ENCODE measurements at regions not wholly inside any gene's neighbourhood (a gene's known extent, or its start where the extent isn't known, plus 50 kb on each side); places are given as distances from the start of the nearest gene placed in this dataset.
"Not testable (repeated sequence)": the region's sequence is repeated elsewhere in the genome, so short reads cannot be mapped to it uniquely, and the experiment has no call there.

DNA sequence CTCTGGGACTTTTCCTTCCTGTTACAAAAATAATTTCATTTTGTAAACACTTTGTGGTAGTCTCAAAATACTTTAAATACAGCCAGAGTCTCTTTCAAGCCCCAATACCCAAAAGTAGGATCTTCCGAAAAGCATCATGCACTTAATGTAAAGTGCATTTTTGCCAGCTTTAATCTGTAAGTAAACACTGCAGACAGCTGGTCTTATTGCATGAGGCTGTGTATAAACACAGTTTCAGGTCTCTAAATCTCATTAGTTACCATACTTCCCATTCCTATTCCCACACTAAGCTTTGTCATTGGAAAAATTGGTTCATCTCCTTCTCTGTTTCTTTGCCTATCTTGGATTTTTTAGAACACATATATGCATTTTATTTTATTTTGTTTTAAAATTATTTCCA is 87.6 kb upstream of the GNAI1 start:
- no peak overlapping the region for H3K4me3 ChIP-seq (ENCODE audit: low read length in 2 of 2)
- no peaks in the 10 kb centered on the region for H3K27me3 ChIP-seq (ENCODE audit: control insufficient read depth in 1 of 2, insufficient read depth in 2 of 2, low read length in 2 of 2)
- H3K36me3 ChIP-seq (ENCODE audit: control insufficient read depth in 2 of 2, insufficient read depth in 2 of 2, low read length in 2 of 2), result no peaks in the 10 kb centered on the region
- no peak overlapping the region for H3K9ac ChIP-seq (ENCODE audit: low read length in 2 of 2)
- H3K9me3 ChIP-seq (ENCODE audit: control insufficient read depth in 2 of 2, low read length in 2 of 2), result no peaks in the 10 kb centered on the region
- no peak overlapping the region for H3K27ac ChIP-seq (ENCODE audit: low read length)
- no peaks in the 10 kb centered on the region for H3K4me1 ChIP-seq (ENCODE audit: control insufficient read depth, insufficient read depth, low read length)

DNA sequence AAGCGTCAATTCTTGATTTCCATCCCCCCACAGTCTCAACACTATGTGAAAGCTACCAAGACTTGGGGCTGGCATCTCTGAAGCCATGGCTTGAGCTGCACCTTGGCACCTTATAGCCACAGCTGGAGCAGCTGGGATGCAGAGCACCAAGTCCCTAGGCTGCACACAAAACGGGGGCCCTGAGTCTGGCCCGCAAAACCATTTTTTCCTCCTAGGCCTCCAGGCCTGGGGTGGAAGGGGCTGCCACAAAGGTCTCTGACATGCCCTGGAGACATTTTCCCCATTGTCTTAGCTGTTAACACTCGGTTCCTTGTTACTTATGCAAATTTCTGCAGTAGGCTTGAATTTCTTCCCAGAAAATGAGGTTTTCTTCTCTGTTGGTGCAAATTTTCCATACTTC is 89.8 kb upstream of the GNAI1 start:
- Histone ChIP-seq H3K9ac (ENCODE audit: low read length in 2 of 2) (no peak overlapping the region), H3K27ac (ENCODE audit: low read length) (no peak overlapping the region), H3K4me3 (ENCODE audit: low read length in 2 of 2) (no peak overlapping the region), H3K27me3 (ENCODE audit: control insufficient read depth in 1 of 2, insufficient read depth in 2 of 2, low read length in 2 of 2) (no peaks in the 10 kb centered on the region), H3K4me1 (ENCODE audit: control insufficient read depth, insufficient read depth, low read length) (no peaks in the 10 kb centered on the region), H3K9me3 (ENCODE audit: control insufficient read depth in 2 of 2, low read length in 2 of 2) (no peaks in the 10 kb centered on the region), H3K36me3 (ENCODE audit: control insufficient read depth in 2 of 2, insufficient read depth in 2 of 2, low read length in 2 of 2) (no peaks in the 10 kb centered on the region)

DNA sequence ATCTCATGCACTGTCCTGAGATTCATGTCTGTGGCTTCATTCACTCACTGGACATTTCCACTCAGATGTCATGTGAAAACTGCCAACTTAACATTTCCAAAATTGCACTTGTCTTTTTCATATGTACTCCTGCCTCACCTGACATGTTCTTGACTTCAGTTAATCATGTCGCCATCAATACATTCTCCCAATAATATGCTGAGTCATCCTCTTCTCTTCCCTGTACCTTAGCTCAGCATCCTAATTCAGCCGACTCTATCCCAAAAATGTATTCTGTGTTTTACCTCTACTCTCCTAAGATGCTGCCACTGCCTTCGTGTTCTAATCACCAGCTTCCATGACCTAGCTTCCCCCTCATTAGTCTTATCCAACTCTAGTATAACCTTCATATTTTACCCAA is 93.9 kb upstream of the GNAI1 start:
- Histone ChIP-seq H3K4me3 (ENCODE audit: low read length in 2 of 2) (no peak overlapping the region), H3K36me3 (ENCODE audit: control insufficient read depth in 2 of 2, insufficient read depth in 2 of 2, low read length in 2 of 2) (no peaks in the 10 kb centered on the region), H3K9me3 (ENCODE audit: control insufficient read depth in 2 of 2, low read length in 2 of 2) (no peaks in the 10 kb centered on the region), H3K4me1 (ENCODE audit: control insufficient read depth, insufficient read depth, low read length) (no peaks in the 10 kb centered on the region), H3K27ac (ENCODE audit: low read length) (no peak overlapping the region), H3K27me3 (ENCODE audit: control insufficient read depth in 1 of 2, insufficient read depth in 2 of 2, low read length in 2 of 2) (no peaks in the 10 kb centered on the region), H3K9ac (ENCODE audit: low read length in 2 of 2) (no peak overlapping the region)

DNA sequence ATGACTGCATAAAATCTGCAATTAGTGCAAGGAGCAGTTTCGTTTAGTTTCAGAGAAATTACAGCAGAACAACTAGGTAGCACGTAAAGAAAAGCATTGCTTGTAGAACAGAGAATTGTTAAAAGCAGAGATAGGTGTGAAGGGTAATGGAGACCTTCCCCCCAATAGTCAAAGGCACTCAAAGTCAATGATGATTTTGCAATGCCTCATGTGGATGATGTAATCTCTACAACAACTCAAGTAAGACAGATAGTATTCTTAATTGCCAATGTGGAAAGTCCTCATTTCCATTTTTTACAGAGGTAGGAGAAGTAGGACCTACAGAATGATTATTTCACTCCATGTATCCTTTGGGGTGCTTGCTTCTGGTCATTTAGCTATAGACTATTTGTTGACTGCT is 94.3 kb upstream of the GNAI1 start:
- Histone ChIP-seq H3K4me1 (ENCODE audit: control insufficient read depth, insufficient read depth, low read length) (no peaks in the 10 kb centered on the region), H3K27me3 (ENCODE audit: control insufficient read depth in 1 of 2, insufficient read depth in 2 of 2, low read length in 2 of 2) (no peaks in the 10 kb centered on the region), H3K36me3 (ENCODE audit: control insufficient read depth in 2 of 2, insufficient read depth in 2 of 2, low read length in 2 of 2) (no peaks in the 10 kb centered on the region), H3K9me3 (ENCODE audit: control insufficient read depth in 2 of 2, low read length in 2 of 2) (no peaks in the 10 kb centered on the region), H3K9ac (ENCODE audit: low read length in 2 of 2) (no peak overlapping the region), H3K27ac (ENCODE audit: low read length) (no peak overlapping the region), H3K4me3 (ENCODE audit: low read length in 2 of 2) (no peak overlapping the region)

DNA sequence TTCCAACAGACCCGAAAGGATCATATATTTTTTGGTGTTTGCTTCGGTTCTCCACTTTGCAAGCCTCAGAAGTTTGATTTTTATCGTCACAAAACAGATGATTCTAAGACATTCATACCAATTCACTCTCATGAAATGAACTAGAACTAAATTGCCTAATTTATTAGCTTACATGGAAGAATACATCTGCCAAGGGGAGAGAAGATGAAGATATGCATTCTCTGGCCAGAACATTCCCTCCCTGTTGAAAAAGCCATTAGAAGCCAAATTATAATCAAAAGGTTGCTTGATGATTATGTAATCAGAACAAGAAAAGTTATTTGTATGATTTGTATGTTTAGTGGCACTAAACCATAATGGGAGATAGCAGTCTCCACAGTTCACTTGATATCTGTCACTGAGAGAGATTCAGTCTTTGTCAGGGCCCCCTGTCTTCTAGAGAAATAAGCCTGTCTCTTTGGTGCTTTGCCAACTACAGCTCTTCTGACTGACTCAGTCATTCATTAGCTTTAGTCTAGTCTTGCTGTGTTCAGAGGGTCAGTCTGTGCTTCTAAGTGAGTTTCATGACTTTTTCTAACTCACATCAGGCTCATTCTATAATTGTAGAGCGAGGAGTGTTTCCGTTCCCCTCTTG is 95.3 kb upstream of the GNAI1 start:
- Histone ChIP-seq H3K9ac (ENCODE audit: low read length in 2 of 2) (no peak overlapping the region), H3K9me3 (ENCODE audit: control insufficient read depth in 2 of 2, low read length in 2 of 2) (no peaks in the 10 kb centered on the region), H3K4me3 (ENCODE audit: low read length in 2 of 2) (no peak overlapping the region), H3K36me3 (ENCODE audit: control insufficient read depth in 2 of 2, insufficient read depth in 2 of 2, low read length in 2 of 2) (no peaks in the 10 kb centered on the region), H3K27ac (ENCODE audit: low read length) (no peak overlapping the region), H3K27me3 (ENCODE audit: control insufficient read depth in 1 of 2, insufficient read depth in 2 of 2, low read length in 2 of 2) (no peaks in the 10 kb centered on the region), H3K4me1 (ENCODE audit: control insufficient read depth, insufficient read depth, low read length) (no peaks in the 10 kb centered on the region)

DNA sequence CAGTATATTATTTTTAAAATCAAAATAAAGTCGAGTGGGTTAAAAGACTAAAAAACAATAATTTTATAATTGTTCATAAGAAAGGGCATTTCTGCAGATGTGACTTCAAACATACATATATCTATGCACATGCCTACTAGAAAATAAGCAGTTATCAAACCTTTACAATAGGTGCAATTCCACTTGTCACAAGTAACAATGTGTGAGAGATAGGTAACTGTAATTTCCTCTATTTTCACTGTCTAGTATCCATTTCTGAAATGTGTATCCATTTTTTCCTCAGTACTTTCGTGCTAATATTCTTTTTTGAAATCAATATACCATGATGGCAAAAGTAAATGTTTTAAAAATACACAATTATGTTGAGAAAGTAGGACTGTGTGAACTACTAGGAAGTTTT is 96.9 kb upstream of the GNAI1 start:
- H3K4me3 ChIP-seq (ENCODE audit: low read length in 2 of 2), result no peak overlapping the region
- H3K4me1 ChIP-seq (ENCODE audit: control insufficient read depth, insufficient read depth, low read length), result no peaks in the 10 kb centered on the region
- no peaks in the 10 kb centered on the region for H3K36me3 ChIP-seq (ENCODE audit: control insufficient read depth in 2 of 2, insufficient read depth in 2 of 2, low read length in 2 of 2)
- H3K27me3 ChIP-seq (ENCODE audit: control insufficient read depth in 1 of 2, insufficient read depth in 2 of 2, low read length in 2 of 2), result no peaks in the 10 kb centered on the region
- no peak overlapping the region for H3K9ac ChIP-seq (ENCODE audit: low read length in 2 of 2)
- no peak overlapping the region for H3K27ac ChIP-seq (ENCODE audit: low read length)
- H3K9me3 ChIP-seq (ENCODE audit: control insufficient read depth in 2 of 2, low read length in 2 of 2), result no peaks in the 10 kb centered on the region

DNA sequence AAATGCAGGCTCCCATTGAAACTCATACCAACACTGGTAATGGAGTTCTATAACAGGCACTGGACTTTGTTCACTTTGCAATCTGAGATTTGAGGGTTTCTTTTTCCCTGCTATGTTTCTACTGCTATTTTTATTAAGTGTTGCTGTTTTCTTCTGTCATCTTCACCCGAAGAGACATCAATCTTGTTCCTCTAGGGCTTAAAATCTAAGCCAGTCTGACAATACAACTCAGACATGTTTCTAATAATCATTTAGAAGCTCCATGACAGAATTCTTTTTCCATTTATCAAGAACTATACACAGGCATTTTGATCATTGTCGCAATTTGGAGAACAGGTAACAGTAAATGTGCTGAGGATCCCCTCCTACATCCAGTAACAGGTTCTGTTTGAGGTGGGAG is 98.5 kb upstream of the GNAI1 start:
- H3K9me3 ChIP-seq (ENCODE audit: control insufficient read depth in 2 of 2, low read length in 2 of 2), result no peaks in the 10 kb centered on the region
- H3K4me3 ChIP-seq (ENCODE audit: low read length in 2 of 2), result no peak overlapping the region
- H3K36me3 ChIP-seq (ENCODE audit: control insufficient read depth in 2 of 2, insufficient read depth in 2 of 2, low read length in 2 of 2), result no peaks in the 10 kb centered on the region
- H3K4me1 ChIP-seq (ENCODE audit: control insufficient read depth, insufficient read depth, low read length), result no peaks in the 10 kb centered on the region
- no peaks in the 10 kb centered on the region for H3K27me3 ChIP-seq (ENCODE audit: control insufficient read depth in 1 of 2, insufficient read depth in 2 of 2, low read length in 2 of 2)
- no peak overlapping the region for H3K9ac ChIP-seq (ENCODE audit: low read length in 2 of 2)
- no peak overlapping the region for H3K27ac ChIP-seq (ENCODE audit: low read length)

DNA sequence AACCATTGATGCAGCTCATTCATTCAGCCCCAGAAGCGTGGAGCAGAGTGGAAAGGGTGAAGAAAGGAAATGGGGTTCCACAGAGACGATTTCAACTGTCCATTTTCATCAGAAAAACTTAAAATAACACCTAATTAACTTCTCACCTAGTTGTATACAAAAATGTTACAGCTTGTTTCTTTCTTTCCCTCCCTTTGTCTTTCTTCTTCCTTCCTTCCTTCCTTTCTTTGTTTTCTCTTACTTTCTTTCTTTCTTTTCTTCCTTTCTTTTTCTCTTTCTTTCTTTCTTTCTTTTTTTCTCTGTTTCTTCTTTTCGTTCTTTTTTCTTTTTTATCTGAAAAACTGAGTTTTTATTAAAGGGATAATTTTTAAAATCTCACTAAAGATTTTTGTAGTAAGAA is 105.9 kb upstream of the GNAI1 start:
- Histone ChIP-seq H3K36me3 (ENCODE audit: control insufficient read depth in 2 of 2, insufficient read depth in 2 of 2, low read length in 2 of 2) (no peaks in the 10 kb centered on the region), H3K27me3 (ENCODE audit: control insufficient read depth in 1 of 2, insufficient read depth in 2 of 2, low read length in 2 of 2) (no peaks in the 10 kb centered on the region), H3K9me3 (ENCODE audit: control insufficient read depth in 2 of 2, low read length in 2 of 2) (no peaks in the 10 kb centered on the region), H3K4me3 (ENCODE audit: low read length in 2 of 2) (no peak overlapping the region), H3K4me1 (ENCODE audit: control insufficient read depth, insufficient read depth, low read length) (no peaks in the 10 kb centered on the region), H3K27ac (ENCODE audit: low read length) (no peak overlapping the region), H3K9ac (ENCODE audit: low read length in 2 of 2) (no peak overlapping the region)

DNA sequence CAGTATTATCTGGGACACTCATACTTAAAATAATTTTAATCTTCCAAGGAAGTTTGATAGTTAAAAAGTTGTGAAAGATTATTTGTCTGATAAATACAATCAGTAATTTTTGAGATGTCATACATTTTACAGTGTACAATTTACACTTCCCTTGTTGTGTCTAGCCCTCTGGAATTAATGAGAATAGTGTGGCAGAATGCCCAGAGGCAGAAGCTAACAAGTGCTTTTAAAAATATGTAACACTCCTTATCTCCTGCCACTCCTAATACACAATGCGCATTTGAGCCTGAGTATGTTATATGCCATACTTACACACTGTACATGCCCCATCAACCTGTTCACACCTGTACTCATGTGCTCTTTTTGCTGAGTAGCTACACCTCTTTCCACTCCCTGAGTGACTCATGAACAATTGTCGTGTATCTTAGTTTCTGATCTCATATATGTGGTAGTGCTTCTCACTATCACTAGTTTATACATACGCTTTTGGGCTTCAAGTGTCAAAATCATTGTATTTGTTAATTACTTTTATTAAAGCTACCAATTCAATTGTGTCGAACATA is 106.9 kb upstream of the GNAI1 start:
- Histone ChIP-seq H3K4me1 (ENCODE audit: control insufficient read depth, insufficient read depth, low read length) (no peaks in the 10 kb centered on the region), H3K36me3 (ENCODE audit: control insufficient read depth in 2 of 2, insufficient read depth in 2 of 2, low read length in 2 of 2) (no peaks in the 10 kb centered on the region), H3K27me3 (ENCODE audit: control insufficient read depth in 1 of 2, insufficient read depth in 2 of 2, low read length in 2 of 2) (no peaks in the 10 kb centered on the region), H3K27ac (ENCODE audit: low read length) (no peak overlapping the region), H3K9me3 (ENCODE audit: control insufficient read depth in 2 of 2, low read length in 2 of 2) (no peaks in the 10 kb centered on the region), H3K4me3 (ENCODE audit: low read length in 2 of 2) (no peak overlapping the region), H3K9ac (ENCODE audit: low read length in 2 of 2) (no peak overlapping the region)

DNA sequence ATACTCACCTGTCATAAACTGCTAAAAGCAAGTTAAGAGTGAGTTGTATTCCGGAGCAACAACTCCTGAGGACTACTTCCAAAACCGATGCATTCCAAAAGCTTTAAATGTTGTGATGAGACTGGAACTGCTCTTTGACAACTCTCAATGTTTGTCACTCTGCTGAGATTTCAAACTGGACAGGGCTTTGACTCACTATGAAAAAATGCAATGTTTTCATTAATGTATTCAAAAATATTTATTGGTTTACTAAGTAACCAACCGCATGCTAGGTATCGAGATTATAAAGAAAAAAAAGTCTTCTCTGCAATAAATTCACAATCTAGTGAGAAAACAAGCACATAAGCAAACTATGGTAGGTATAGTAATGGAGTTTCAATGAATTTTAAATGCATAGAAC is 107.9 kb upstream of the GNAI1 start:
- Histone ChIP-seq H3K4me1 (ENCODE audit: control insufficient read depth, insufficient read depth, low read length) (no peaks in the 10 kb centered on the region), H3K27me3 (ENCODE audit: control insufficient read depth in 1 of 2, insufficient read depth in 2 of 2, low read length in 2 of 2) (no peaks in the 10 kb centered on the region), H3K9ac (ENCODE audit: low read length in 2 of 2) (no peak overlapping the region), H3K27ac (ENCODE audit: low read length) (no peak overlapping the region), H3K4me3 (ENCODE audit: low read length in 2 of 2) (no peak overlapping the region), H3K9me3 (ENCODE audit: control insufficient read depth in 2 of 2, low read length in 2 of 2) (no peaks in the 10 kb centered on the region), H3K36me3 (ENCODE audit: control insufficient read depth in 2 of 2, insufficient read depth in 2 of 2, low read length in 2 of 2) (no peaks in the 10 kb centered on the region)

DNA sequence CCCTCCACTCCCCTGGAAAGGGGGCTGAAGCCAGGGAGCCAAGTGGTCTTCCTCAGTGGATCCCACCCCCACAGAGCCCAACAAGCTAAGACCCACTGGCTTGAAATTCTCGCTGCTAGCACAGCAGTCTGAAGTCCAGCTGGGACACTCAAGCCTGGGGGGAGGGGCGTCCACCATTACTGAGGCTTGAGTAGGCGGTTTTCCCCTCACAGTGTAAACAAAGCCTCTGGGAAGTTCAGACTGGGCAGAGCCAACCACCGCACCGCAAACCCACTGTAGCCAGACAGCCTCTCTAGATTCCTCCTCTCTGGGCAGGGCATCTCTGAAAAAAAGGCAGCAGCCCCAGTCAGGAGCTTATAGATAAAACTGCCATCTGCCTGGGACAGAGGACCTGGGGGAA is 114.4 kb upstream of the GNAI1 start:
- H3K9ac ChIP-seq (ENCODE audit: low read length in 2 of 2), result not testable (repeated sequence)

More for the DNA sequence above, 114.4 kb upstream of the GNAI1 start:
- H3K4me1 ChIP-seq (ENCODE audit: control insufficient read depth, insufficient read depth, low read length); H3K9me3 ChIP-seq (ENCODE audit: control insufficient read depth in 2 of 2, low read length in 2 of 2); H3K27me3 ChIP-seq (ENCODE audit: control insufficient read depth in 1 of 2, insufficient read depth in 2 of 2, low read length in 2 of 2); H3K36me3 ChIP-seq (ENCODE audit: control insufficient read depth in 2 of 2, insufficient read depth in 2 of 2, low read length in 2 of 2); H3K27ac ChIP-seq (ENCODE audit: low read length); H3K4me3 ChIP-seq (ENCODE audit: low read length in 2 of 2): not testable (repeated sequence)

Measured in stomach smooth muscle (tissue), 2 donors.